ENCODE measurements at regions not wholly inside any gene's neighbourhood (a gene's known extent, or its start where the extent isn't known, plus 50 kb on each side); places are given as distances from the start of the nearest gene placed in this dataset.

- Histone ChIP-seq H3K4me3 (ENCODE audit: severe bottlenecking) (no peak overlapping the region), H3K27ac (ENCODE audit: poor library complexity, severe bottlenecking) (no peak overlapping the region), H3K27me3 (ENCODE audit: insufficient read depth, poor library complexity, severe bottlenecking) (no peaks in the 10 kb centered on the region), H3K36me3 (ENCODE audit: low read depth) (no peaks in the 10 kb centered on the region), H3K9me3 (ENCODE audit: severe bottlenecking) (no peaks in the 10 kb centered on the region), H3K4me1 (ENCODE audit: insufficient read depth, poor library complexity, severe bottlenecking) (no peaks in the 10 kb centered on the region)
- DNase-seq (ENCODE audit: low spot score) (no peak), ATAC-seq (ENCODE audit: low read depth) (no peak)
- TF ChIP-seq CTCF (IDR thresholded peaks at IDR 0.05; ENCODE audit: poor library complexity, severe bottlenecking) = no peak
Measured at GRCh38 chr18:71523483-71524435, 1020.4 kb downstream of the CBLN2 start.

DNA sequence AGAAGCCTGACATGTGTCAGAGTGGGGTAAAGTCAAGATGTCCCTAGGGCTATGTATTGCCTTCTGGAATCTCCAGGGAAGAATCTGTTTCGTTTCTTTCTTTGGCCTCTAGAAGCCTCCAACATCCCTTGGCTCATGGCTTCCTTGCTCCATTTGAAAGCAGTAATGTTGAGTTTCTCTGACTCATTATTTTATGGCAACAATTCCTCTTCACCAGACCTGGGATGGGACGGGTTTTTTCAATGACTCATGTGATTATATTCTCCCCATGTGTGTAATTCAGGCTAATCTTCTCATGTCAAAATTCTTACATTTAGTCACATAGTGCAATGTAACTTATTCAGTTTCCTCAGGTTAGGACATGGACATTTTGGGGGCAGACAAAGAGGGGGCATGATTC is 1038.6 kb downstream of the CBLN2 start:
- H3K27ac ChIP-seq (ENCODE audit: poor library complexity, severe bottlenecking) = no peak overlapping the region

GRCh38 chr18:71503222-71503621 is 1040.9 kb downstream of the CBLN2 start:
- Histone ChIP-seq H3K27ac (ENCODE audit: poor library complexity, severe bottlenecking) (no peak overlapping the region), H3K36me3 (ENCODE audit: low read depth) (no peaks in the 10 kb centered on the region), H3K27me3 (ENCODE audit: insufficient read depth, poor library complexity, severe bottlenecking) (no peaks in the 10 kb centered on the region), H3K4me3 (ENCODE audit: severe bottlenecking) (no peak overlapping the region), H3K9me3 (ENCODE audit: severe bottlenecking) (no peaks in the 10 kb centered on the region), H3K4me1 (ENCODE audit: insufficient read depth, poor library complexity, severe bottlenecking) (no peaks in the 10 kb centered on the region)
- DNase-seq (ENCODE audit: low spot score) (no peak), ATAC-seq (ENCODE audit: low read depth) (no peak)
- TF ChIP-seq CTCF (IDR thresholded peaks at IDR 0.05; ENCODE audit: poor library complexity, severe bottlenecking) = no peak

More for the DNA sequence above, 1038.6 kb downstream of the CBLN2 start:
- Histone ChIP-seq H3K4me3 (ENCODE audit: severe bottlenecking) (no peak overlapping the region), H3K4me1 (ENCODE audit: insufficient read depth, poor library complexity, severe bottlenecking) (no peaks in the 10 kb centered on the region), H3K9me3 (ENCODE audit: severe bottlenecking) (no peaks in the 10 kb centered on the region), H3K36me3 (ENCODE audit: low read depth) (no peaks in the 10 kb centered on the region), H3K27me3 (ENCODE audit: insufficient read depth, poor library complexity, severe bottlenecking) (no peaks in the 10 kb centered on the region)
- TF ChIP-seq CTCF (IDR thresholded peaks at IDR 0.05; ENCODE audit: poor library complexity, severe bottlenecking) = no peak
- DNase-seq (ENCODE audit: low spot score) = no peak
- ATAC-seq (ENCODE audit: low read depth) = no peak

DNA sequence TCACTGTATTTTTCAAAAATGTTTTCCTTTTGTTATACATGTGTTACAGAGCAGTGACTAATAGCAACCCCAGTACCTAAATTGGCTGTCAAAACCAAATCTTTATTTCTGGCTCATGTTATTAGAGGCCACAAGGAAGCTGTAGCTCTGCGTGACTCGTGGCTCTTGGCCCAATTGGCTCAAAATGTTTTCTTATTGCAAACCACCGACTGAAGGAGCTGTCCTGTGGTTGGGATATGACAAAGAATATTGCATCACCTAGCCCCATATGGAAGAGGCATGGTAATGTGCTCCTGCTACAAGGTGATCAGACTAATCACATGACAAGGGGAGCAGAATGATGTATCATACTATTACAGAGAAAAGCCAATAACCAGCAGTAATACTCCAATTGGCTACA is 1058.5 kb downstream of the CBLN2 start:
- ATAC-seq (ENCODE audit: low read depth) (no peak), DNase-seq (ENCODE audit: low spot score) (no peak)
- Histone ChIP-seq H3K9me3 (ENCODE audit: severe bottlenecking) (no peaks in the 10 kb centered on the region), H3K4me1 (ENCODE audit: insufficient read depth, poor library complexity, severe bottlenecking) (no peaks in the 10 kb centered on the region), H3K27me3 (ENCODE audit: insufficient read depth, poor library complexity, severe bottlenecking) (no peaks in the 10 kb centered on the region), H3K36me3 (ENCODE audit: low read depth) (no peaks in the 10 kb centered on the region), H3K4me3 (ENCODE audit: severe bottlenecking) (no peak overlapping the region), H3K27ac (ENCODE audit: poor library complexity, severe bottlenecking) (no peak overlapping the region)
- TF ChIP-seq CTCF (IDR thresholded peaks at IDR 0.05; ENCODE audit: poor library complexity, severe bottlenecking) = no peak
